Body of pancreas (tissue), 4 donors: ENCODE measurements at regions not wholly inside any gene's neighbourhood (a gene's known extent, or its start where the extent isn't known, plus 50 kb on each side); places are given as distances from the start of the nearest gene placed in this dataset.

ENCODE experiments used
- ATAC-seq: fragments of 150-250 bp; one replicate; pipeline ENCODE4 v1.9.1; 2016
- DNase-seq, 4 donors: peaks; one replicate each; pipeline ENCODE4 v3.0.0-alpha.2; 2019
- H3K27ac ChIP-seq, 4 donors: fragments of 200-600 bp; sonication (generic); 1 replicate in 3 of 4; 2 replicates in 1 of 4; pipeline versions ENCODE4 v1.5.1 to v1.6.1; 2016 to 2019; ENCODE audit warnings: mild to moderate bottlenecking in 1 of 4, mixed read lengths in 1 of 4, moderate library complexity in 1 of 4
- H3K27me3 ChIP-seq, 2 donors: fragments of 200-600 bp; sonication (generic); one replicate each; pipeline ENCODE4 v1.6.0; 2016; ENCODE audit warnings: mild to moderate bottlenecking in 1 of 2
- H3K36me3 ChIP-seq, 2 donors: fragments of 200-600 bp; sonication (generic); replicated peaks in 1 of 2; 2 replicates each; pipeline ENCODE4 v1.5.1; 2016; ENCODE audit warnings: low read depth in 2 of 2; ENCODE audit not compliant: insufficient read depth in 1 of 2
- H3K4me1 ChIP-seq: fragments of 200-600 bp; sonication (generic); one replicate; pipeline ENCODE4 v1.6.0; 2016
- H3K4me3 ChIP-seq, 2 donors: fragments of 200-600 bp; sonication (generic); 1 replicate in 1 of 2; 2 replicates in 1 of 2; pipeline ENCODE4 v1.5.1; 2016 to 2019
- H3K9me3 ChIP-seq, 3 donors: fragments of 200-600 bp; sonication (generic); 1 replicate in 2 of 3; 2 replicates in 1 of 3; pipeline ENCODE4 v1.5.1; 2016
- CTCF ChIP-seq, 7 experiments: fragments of 450-650 bp in 4 of 7; fragments of 200-600 bp in 3 of 7; sonication (generic) in 3 of 7; IDR thresholded peaks; one replicate each; pipeline ENCODE4 v1.5.1; 2016 to 2019; ENCODE audit warnings: antibody characterized with exemption in 7 of 7
- POLR2A ChIP-seq, 3 donors: fragments of 450-650 bp; IDR thresholded peaks; one replicate each; pipeline ENCODE4 v1.6.1; 2016; ENCODE audit warnings: antibody characterized with exemption in 3 of 3, mild to moderate bottlenecking in 2 of 3
- WGBS, 2 donors: methylation state at CpG; one replicate each; pipeline ENCODE4 v1.1.5; 2017; 5-methylcytosine and 5-hydroxymethylcytosine counted together
- intact Hi-C: fragments of 100-400 bp; cut with DNase I; formaldehyde crosslinking; loops from one replicate; pipeline ENCODE4 v1.15.1; 2023

- WGBS, 2 donors = 69 to 76% methylated on average over 6 to 8 of the region's 8 CpGs
- DNase-seq (no peak), ATAC-seq (no peak)
- TF ChIP-seq CTCF (IDR thresholded peaks at IDR 0.05) (no peak), POLR2A (IDR thresholded peaks at IDR 0.05) (no peak)
- Histone ChIP-seq H3K36me3 (no peaks in the 10 kb centered on the region), H3K4me1 (no peaks in the 10 kb centered on the region), H3K9me3 (no peaks in the 10 kb centered on the region), H3K27ac (no peak overlapping the region), H3K4me3 (no peak overlapping the region), H3K27me3 (no peaks in the 10 kb centered on the region)
- intact Hi-C loops = no loop called here
Measured at GRCh38 chr3:64916192-64916798, 228.5 kb upstream of the ADAMTS9 start.

GRCh38 chr3:64915778-64916177, 228.0 kb upstream of the ADAMTS9 start:
- 80 to 91% methylated on average over 2 of the region's 2 CpGs for WGBS, 2 donors
- Histone ChIP-seq H3K4me1 (no peaks in the 10 kb centered on the region), H3K27ac (no peak overlapping the region), H3K36me3 (no peaks in the 10 kb centered on the region), H3K4me3 (no peak overlapping the region), H3K27me3 (no peaks in the 10 kb centered on the region), H3K9me3 (no peaks in the 10 kb centered on the region)
- ATAC-seq (peak; percentile 45), DNase-seq (no peak)
- intact Hi-C loops = no loop called here
- TF ChIP-seq CTCF (IDR thresholded peaks at IDR 0.05) (no peak), POLR2A (IDR thresholded peaks at IDR 0.05) (no peak)

GRCh38 chr3:64913515-64913914, 225.7 kb upstream of the ADAMTS9 start:
- no peaks in the 10 kb centered on the region for H3K9me3 ChIP-seq
- H3K4me3 ChIP-seq = no peak overlapping the region
- ATAC-seq = no peak
- H3K27ac ChIP-seq = no peak overlapping the region
- intact Hi-C loops = no loop called here
- H3K4me1 ChIP-seq = no peaks in the 10 kb centered on the region
- TF ChIP-seq CTCF (IDR thresholded peaks at IDR 0.05) = no peak
- no peak for TF ChIP-seq POLR2A (IDR thresholded peaks at IDR 0.05)
- no peak for DNase-seq
- no peaks in the 10 kb centered on the region for H3K36me3 ChIP-seq
- 86 to 89% methylated on average over 4 of the region's 4 CpGs for WGBS, 2 donors
- no peaks in the 10 kb centered on the region for H3K27me3 ChIP-seq

- Histone ChIP-seq H3K36me3 (no peaks in the 10 kb centered on the region), H3K4me1 (no peaks in the 10 kb centered on the region), H3K27ac (no peak overlapping the region), H3K4me3 (no peak overlapping the region), H3K9me3 (no peaks in the 10 kb centered on the region), H3K27me3 (no peaks in the 10 kb centered on the region)
- TF ChIP-seq POLR2A (IDR thresholded peaks at IDR 0.05) (no peak), CTCF (IDR thresholded peaks at IDR 0.05) (no peak)
- intact Hi-C loops = no loop called here
- DNase-seq (no peak), ATAC-seq (no peak)
- WGBS, 2 donors = 72% methylated on average over 2 of the region's 2 CpGs
Measured at GRCh38 chr3:64911138-64911537, 223.3 kb upstream of the ADAMTS9 start.

- Histone ChIP-seq H3K27ac (no peak overlapping the region), H3K4me1 (no peaks in the 10 kb centered on the region), H3K4me3 (no peak overlapping the region), H3K36me3 (no peaks in the 10 kb centered on the region), H3K27me3 (no peaks in the 10 kb centered on the region), H3K9me3 (no peaks in the 10 kb centered on the region)
- WGBS, 2 donors = 85 to 86% methylated on average over 4 of the region's 4 CpGs
- no peak for ATAC-seq
- TF ChIP-seq CTCF (IDR thresholded peaks at IDR 0.05) = no peak
- no peak for TF ChIP-seq POLR2A (IDR thresholded peaks at IDR 0.05)
- DNase-seq = no peak
- intact Hi-C loops = no loop called here
Measured at GRCh38 chr3:64909757-64910467, 222.1 kb upstream of the ADAMTS9 start.
